Transverse colon (tissue), 3 donors: ENCODE measurements at regions not wholly inside any gene's neighbourhood (a gene's known extent, or its start where the extent isn't known, plus 50 kb on each side); places are given as distances from the start of the nearest gene placed in this dataset.

ENCODE experiments used
- CTCF ChIP-seq, 5 experiments: fragments of 200-600 bp in 3 of 5; fragments of 450-650 bp in 2 of 5; sonication (generic) in 3 of 5; IDR thresholded peaks; 1 replicate in 2 of 5; 2 replicates in 3 of 5; pipeline ENCODE4 v1.5.1; 2016 to 2017; ENCODE audit warnings: antibody characterized with exemption in 5 of 5, inconsistent platforms in 3 of 5, mild to moderate bottlenecking in 2 of 5, moderate library complexity in 1 of 5
- EP300 ChIP-seq: sonication (generic); formaldehyde crosslinking; IDR thresholded peaks from one replicate; pipeline ENCODE4 v1.6.1; 2017; ENCODE audit warnings: antibody characterized with exemption, low read depth
- POLR2A ChIP-seq: fragments of 450-650 bp; IDR thresholded peaks from one replicate; pipeline ENCODE4 v1.6.1; 2016; ENCODE audit warnings: antibody characterized with exemption, mild to moderate bottlenecking, moderate library complexity

- TF ChIP-seq CTCF (IDR thresholded peaks at IDR 0.05) (no peak), POLR2A (no peak), EP300 (no peak)
Observed at GRCh38 chr14:29220072-29220471, 453.5 kb downstream of the FOXG1 start.
